ENCODE measurements at regions not wholly inside any gene's neighbourhood (a gene's known extent, or its start where the extent isn't known, plus 50 kb on each side); places are given as distances from the start of the nearest gene placed in this dataset.

GRCh38 chr1:221459558-221459957 lies 282.3 kb downstream of the DUSP10 start:
- Histone ChIP-seq H3K4me3 (ENCODE audit: low read depth, low read length, poor library complexity, severe bottlenecking) (no peak overlapping the region), H4K20me1 (ENCODE audit: insufficient read depth, low read length) (no peaks in the 10 kb centered on the region), H3K4me2 (ENCODE audit: low read length) (no peak overlapping the region), H3F3A (ENCODE audit: insufficient read depth, low read length) (no peaks in the 10 kb centered on the region), H3K79me2 (ENCODE audit: insufficient read depth, low read length) (no peaks in the 10 kb centered on the region), H3K9me3 (ENCODE audit: low read length) (no peaks in the 10 kb centered on the region), H3K27ac (ENCODE audit: low read depth, low read length, poor library complexity, severe bottlenecking) (no peak overlapping the region), H3K27me3 (ENCODE audit: insufficient read depth, low read length) (no peaks in the 10 kb centered on the region; the same call in 1 of the 2 replicates), H2AFZ (ENCODE audit: low read length) (no peak overlapping the region; the same call in 1 of the 2 replicates), H3K36me3 (ENCODE audit: insufficient read depth, low read length) (no peaks in the 10 kb centered on the region), H3K9me2 (ENCODE audit: low read depth, low read length) (no peaks in the 10 kb centered on the region), H3K4me1 (ENCODE audit: insufficient read depth, low read length, severe bottlenecking) (no peaks in the 10 kb centered on the region), H3K9ac (ENCODE audit: low read length) (no peak overlapping the region)
- TF ChIP-seq CTCF (IDR thresholded peaks at IDR 0.05; ENCODE audit: low read length), result no peak
- TF ChIP-seq EZH2 (IDR thresholded peaks at IDR 0.05; ENCODE audit: borderline replicate concordance, low read length), result no peak

DNA sequence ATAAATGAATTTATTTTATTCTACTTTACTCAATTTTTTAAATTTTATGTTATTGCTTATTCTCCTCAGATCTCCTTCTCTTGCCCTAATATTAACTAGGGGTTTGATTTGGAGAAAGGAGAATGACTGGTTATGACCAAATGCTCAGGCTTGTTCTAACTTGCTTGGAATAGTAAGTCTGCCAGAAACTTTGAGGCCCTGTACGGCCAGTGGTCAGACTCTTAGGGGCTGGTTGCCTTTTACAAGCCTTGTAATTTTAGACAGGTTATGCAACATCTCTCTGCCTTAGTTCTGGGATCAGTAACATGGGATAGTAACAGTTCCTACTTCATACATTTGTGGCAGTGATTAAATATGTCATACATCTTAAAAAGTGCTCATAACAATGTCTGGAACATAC lies 279.5 kb downstream of the DUSP10 start:
- Histone ChIP-seq H3K4me2 (ENCODE audit: low read length) (no peak overlapping the region), H3K9ac (ENCODE audit: low read length) (no peak overlapping the region), H3K4me3 (ENCODE audit: low read depth, low read length, poor library complexity, severe bottlenecking) (no peak overlapping the region), H3K79me2 (ENCODE audit: insufficient read depth, low read length) (no peaks in the 10 kb centered on the region), H3K27ac (ENCODE audit: low read depth, low read length, poor library complexity, severe bottlenecking) (no peak overlapping the region), H3F3A (ENCODE audit: insufficient read depth, low read length) (no peaks in the 10 kb centered on the region), H3K36me3 (ENCODE audit: insufficient read depth, low read length) (no peaks in the 10 kb centered on the region), H3K27me3 (ENCODE audit: insufficient read depth, low read length) (no peaks in the 10 kb centered on the region; the same call in 1 of the 2 replicates), H3K4me1 (ENCODE audit: insufficient read depth, low read length, severe bottlenecking) (no peaks in the 10 kb centered on the region), H3K9me2 (ENCODE audit: low read depth, low read length) (no peaks in the 10 kb centered on the region), H3K9me3 (ENCODE audit: low read length) (no peaks in the 10 kb centered on the region), H2AFZ (ENCODE audit: low read length) (no peak overlapping the region), H4K20me1 (ENCODE audit: insufficient read depth, low read length) (no peaks in the 10 kb centered on the region)
- TF ChIP-seq EZH2 (IDR thresholded peaks at IDR 0.05; ENCODE audit: borderline replicate concordance, low read length) (no peak), CTCF (IDR thresholded peaks at IDR 0.05; ENCODE audit: low read length) (no peak)

- no peaks in the 10 kb centered on the region; the same call in 1 of the 2 replicates for H3K27me3 ChIP-seq (ENCODE audit: insufficient read depth, low read length)
- TF ChIP-seq CTCF (IDR thresholded peaks at IDR 0.05; ENCODE audit: low read length) (no peak), EZH2 (IDR thresholded peaks at IDR 0.05; ENCODE audit: borderline replicate concordance, low read length) (no peak)
- no peaks in the 10 kb centered on the region for H3K4me1 ChIP-seq (ENCODE audit: insufficient read depth, low read length, severe bottlenecking)
- no peak overlapping the region for H2AFZ ChIP-seq (ENCODE audit: low read length)
- H3K27ac ChIP-seq (ENCODE audit: low read depth, low read length, poor library complexity, severe bottlenecking), result no peak overlapping the region
- H3K79me2 ChIP-seq (ENCODE audit: insufficient read depth, low read length), result no peaks in the 10 kb centered on the region
- H3K9ac ChIP-seq (ENCODE audit: low read length), result no peak overlapping the region
- no peaks in the 10 kb centered on the region for H3K9me2 ChIP-seq (ENCODE audit: low read depth, low read length)
- H3K4me3 ChIP-seq (ENCODE audit: low read depth, low read length, poor library complexity, severe bottlenecking), result no peak overlapping the region
- H3K9me3 ChIP-seq (ENCODE audit: low read length), result no peaks in the 10 kb centered on the region
- H3K4me2 ChIP-seq (ENCODE audit: low read length), result no peak overlapping the region
- no peaks in the 10 kb centered on the region for H3F3A ChIP-seq (ENCODE audit: insufficient read depth, low read length)
- H4K20me1 ChIP-seq (ENCODE audit: insufficient read depth, low read length), result no peaks in the 10 kb centered on the region
- no peaks in the 10 kb centered on the region for H3K36me3 ChIP-seq (ENCODE audit: insufficient read depth, low read length)
Observed at GRCh38 chr1:221468546-221468945, 273.3 kb downstream of the DUSP10 start.
